ENCODE measurements at regions not wholly inside any gene's neighbourhood (a gene's known extent, or its start where the extent isn't known, plus 50 kb on each side); places are given as distances from the start of the nearest gene placed in this dataset.

DNA sequence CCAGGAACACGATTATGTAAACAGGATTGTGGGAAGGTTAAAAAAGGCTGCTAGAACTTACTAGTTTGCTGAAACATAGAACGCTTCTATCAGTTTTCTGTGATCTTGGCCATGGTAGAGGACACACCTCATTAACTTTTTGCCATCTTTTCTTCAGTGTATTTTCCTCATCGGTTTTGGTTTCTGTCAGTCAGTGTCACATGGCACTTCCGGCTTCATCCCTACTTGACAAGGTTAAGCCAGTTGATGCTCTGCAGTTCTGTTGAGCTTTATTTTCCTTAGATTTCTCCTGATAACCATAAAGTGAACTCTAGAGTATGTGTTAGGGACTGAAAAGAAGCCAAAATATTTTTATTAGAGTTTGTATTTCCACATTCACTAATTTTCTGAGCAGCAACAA is 147.5 kb downstream of the NDFIP2 start:
- TF ChIP-seq CTCF (IDR thresholded peaks at IDR 0.05) (no peak), POLR2AphosphoS5 (IDR thresholded peaks at IDR 0.05) (peak; percentile 28)

Data from prostate gland (tissue), 2 donors.